Cerebellar cortex (tissue), 1 donor: ENCODE measurements at regions not wholly inside any gene's neighbourhood (a gene's known extent, or its start where the extent isn't known, plus 50 kb on each side); places are given as distances from the start of the nearest gene placed in this dataset.
"Not testable (repeated sequence)": the region's sequence is repeated elsewhere in the genome, so short reads cannot be mapped to it uniquely, and the experiment has no call there.

Source experiments
- DNase-seq: peaks from one replicate; pipeline ENCODE4 v3.0.0-alpha.2; 2015; ENCODE audit warnings: low spot score

DNA sequence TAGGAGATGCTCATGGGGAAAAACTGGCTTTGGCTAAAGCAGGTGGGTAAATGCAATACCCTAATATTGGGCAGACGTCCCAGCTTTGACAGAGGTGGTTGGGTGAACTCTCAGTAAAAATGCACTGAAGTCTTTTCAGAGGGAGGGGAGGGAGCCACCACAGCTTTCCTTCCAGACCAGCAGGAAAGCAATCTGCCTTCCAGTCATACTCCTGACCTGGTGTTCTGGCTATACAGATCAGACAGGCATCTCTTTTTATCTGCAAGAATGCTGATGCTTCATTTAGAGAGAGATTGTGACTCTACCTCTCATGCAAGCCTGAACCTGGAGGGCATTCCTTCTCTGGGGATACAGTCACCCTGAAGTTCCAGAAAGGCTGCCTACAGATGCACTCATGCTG is 52.6 kb upstream of the ICA1 start:
- DNase-seq: no peak

DNA sequence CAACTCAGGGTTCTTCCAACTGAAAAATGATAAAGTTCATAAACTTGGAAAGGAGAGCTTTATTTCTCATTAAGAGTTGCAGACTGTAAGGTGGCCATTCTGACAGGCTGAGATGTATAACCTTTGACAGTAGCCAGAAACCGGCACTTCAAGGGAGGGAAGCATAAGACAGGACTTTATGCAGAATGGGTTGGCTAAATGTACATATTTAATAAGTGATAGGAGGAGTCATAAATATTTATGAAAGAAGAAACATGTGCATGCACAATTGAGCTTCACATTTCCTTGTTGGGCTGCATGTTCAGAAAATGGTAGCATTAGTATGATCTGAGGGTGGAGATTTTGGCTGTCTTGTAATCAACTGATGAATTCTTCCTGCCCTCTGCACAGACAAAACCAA is 57.1 kb upstream of the ICA1 start:
- no peak for DNase-seq

- no peak for DNase-seq
Observed at GRCh38 chr7:8320174-8320573, 58.2 kb upstream of the ICA1 start.

- DNase-seq: no peak
Observed at GRCh38 chr7:8321312-8321711, 59.3 kb upstream of the ICA1 start.

GRCh38 chr7:8322667-8323066 is 60.7 kb upstream of the ICA1 start:
- no peak for DNase-seq

DNA sequence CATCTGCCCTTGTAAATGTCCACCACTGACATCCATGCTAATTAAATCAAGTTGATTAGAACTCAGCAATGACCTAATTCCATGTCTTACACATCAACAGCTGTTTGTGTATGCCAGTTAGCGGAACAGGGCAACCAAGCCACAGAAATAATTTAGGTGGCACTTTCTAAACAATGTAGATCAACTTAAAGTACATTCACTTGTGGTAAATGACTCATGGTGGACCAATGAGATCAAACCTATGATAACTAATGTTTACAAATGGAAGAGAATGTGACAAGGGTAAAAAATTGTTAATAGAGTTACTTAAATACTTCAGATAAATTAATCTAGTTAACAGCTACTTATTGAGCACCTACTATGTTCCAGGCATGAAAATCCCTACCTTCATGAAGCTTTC is 63.1 kb upstream of the ICA1 start:
- DNase-seq: no peak

- DNase-seq: no peak
Observed at GRCh38 chr7:8327199-8327598, 65.2 kb upstream of the ICA1 start.

DNA sequence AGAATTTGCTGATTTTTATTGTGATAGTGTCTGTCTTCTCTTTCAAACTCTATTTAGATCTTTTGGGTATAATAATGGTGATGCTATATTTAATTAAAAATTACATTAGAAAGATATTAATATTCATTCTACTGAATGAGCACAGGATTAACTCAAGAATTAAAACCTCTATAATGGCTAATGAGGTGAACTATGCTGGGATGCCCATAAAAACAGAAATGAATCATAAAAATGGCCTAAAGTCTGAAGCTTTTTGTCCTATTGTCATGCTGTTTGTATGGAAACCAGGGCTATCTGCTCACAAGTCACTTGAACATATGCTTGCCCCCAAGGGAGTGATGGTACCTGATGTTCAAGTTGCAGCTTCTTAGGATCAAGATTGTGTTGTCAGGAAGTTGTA is 76.2 kb upstream of the ICA1 start:
- DNase-seq: no peak

- DNase-seq: no peak
Observed at GRCh38 chr7:8343556-8343955, 81.6 kb upstream of the ICA1 start.

DNA sequence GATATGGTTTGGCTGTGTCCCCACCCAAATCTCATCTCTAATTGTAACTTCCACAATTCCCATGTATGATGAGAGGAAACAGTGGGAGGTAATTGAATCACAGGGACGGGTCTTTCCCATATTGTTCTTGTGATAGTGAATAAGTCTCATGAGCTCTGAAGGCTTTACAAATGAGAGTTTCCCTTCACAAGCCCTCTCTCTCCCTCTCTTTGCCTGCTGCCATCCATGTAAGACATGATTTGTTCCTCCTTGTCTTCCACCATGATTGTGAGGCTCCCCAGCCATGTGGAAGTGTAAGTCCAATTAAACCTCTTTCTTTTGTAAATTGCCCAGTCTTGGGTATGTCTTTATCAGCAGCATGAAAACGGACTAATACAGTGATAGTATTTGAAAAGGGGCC is 85.4 kb upstream of the ICA1 start:
- DNase-seq: not testable (repeated sequence)

GRCh38 chr7:8351654-8352053 is 81.8 kb upstream of the NXPH1 start:
- DNase-seq: not testable (repeated sequence)

GRCh38 chr7:8353991-8354390 is 79.4 kb upstream of the NXPH1 start:
- DNase-seq: no peak

GRCh38 chr7:8354503-8354902 is 78.9 kb upstream of the NXPH1 start:
- DNase-seq: no peak

- DNase-seq: no peak
Observed at GRCh38 chr7:8356071-8356470, 77.3 kb upstream of the NXPH1 start.

DNA sequence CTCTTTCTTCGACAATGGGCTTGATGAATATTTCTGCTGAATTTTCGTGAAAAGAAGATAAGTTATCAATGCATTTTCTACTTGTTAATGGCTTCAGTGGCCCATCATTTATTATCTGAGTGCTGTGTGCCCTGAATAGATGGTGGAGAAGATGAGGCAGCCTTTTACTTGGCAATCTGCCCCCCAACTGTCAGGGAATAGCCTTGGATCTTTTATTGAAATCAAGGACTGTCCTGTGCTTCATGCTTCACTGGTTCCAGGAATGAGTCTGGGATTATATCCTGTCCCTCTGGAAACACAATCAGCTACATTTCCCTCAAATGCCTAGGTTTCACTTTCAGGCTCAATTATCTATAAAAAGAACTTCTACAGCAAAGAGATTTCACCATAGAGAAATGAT is 75.9 kb upstream of the NXPH1 start:
- DNase-seq: no peak

- DNase-seq: no peak
Observed at GRCh38 chr7:8360564-8361153, 72.8 kb upstream of the NXPH1 start.

GRCh38 chr7:8362723-8363369 is 70.6 kb upstream of the NXPH1 start:
- no peak for DNase-seq

- no peak for DNase-seq
Observed at GRCh38 chr7:8363407-8364015, 69.9 kb upstream of the NXPH1 start.

GRCh38 chr7:8365499-8366110 is 67.8 kb upstream of the NXPH1 start:
- peak; percentile 44 for DNase-seq

DNA sequence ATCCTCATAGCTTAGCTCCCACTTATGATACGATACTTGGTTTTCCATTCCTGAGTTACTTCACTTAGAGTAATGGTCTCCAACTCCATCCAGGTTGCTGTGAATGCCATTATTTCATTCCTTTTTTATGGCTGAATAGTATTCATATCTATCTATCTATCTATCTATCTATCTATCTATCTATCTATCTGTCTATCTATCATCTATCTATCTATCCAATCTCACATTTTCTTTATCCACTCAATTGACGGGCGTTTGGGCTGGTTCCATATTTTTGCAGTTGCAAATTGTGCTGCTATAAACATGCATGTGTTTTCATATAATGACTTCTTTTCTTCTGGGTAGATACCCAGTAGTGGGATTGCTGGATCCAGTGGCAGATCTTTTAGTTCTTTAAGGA is 65.4 kb upstream of the NXPH1 start:
- DNase-seq: not testable (repeated sequence)

DNA sequence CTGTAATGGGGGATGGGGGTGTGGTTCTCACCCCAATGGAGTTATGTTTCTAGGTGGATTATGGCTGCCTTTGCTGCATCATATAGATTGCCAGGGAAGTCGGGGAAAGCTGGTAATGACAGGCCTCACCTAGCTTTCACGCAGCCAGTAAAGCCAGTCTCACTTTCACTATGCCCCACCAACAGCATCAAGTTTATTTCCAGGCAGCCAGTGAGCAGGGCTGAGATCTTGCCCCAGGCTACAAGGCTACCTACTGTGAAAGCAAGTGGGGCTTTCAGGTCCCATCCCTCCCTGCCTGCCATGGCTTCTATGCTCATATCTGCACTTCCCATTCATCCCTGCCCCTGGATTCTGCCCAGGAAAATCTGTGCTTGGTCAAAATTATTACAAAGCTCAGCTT is 61.7 kb upstream of the NXPH1 start:
- no peak for DNase-seq

- DNase-seq: no peak
Observed at GRCh38 chr7:8373851-8374250, 59.6 kb upstream of the NXPH1 start.

DNA sequence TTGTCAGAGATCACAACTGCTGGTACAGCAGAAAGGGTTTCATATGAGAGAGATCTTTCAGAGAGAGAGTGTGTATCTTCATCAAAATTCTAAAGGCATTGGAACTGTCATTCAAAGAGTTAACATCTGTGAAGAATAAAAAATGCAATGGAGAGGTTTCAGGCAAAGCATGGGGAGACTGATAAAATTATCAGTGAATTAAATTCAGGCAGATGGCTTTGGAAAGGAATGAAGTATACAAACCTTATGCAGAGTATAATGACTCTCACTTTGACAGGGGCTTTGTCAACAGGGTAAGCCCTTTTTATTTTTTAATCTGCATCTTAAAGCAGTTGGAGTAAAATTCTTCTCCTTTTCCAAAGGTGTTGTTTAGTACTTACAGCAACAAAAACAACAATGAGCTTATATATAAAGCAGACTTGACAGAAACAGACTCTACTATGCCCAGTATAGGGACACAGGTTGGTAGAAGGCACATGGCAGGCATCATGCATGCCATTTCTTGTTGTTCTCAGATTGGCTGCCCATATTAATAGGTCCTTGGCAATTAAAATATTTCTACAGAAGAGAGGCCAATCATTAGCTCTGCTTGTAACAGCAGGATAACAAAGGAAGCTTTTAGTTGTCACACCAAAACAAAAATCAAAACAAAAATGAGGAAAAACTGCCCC is 54.9 kb upstream of the NXPH1 start:
- no peak for DNase-seq
